Embryonic facial prominence (tissue), 1 donor: ENCODE measurements at regions not wholly inside any gene's neighbourhood (a gene's known extent, or its start where the extent isn't known, plus 50 kb on each side); places are given as distances from the start of the nearest gene placed in this dataset.
"Not testable (repeated sequence)": the region's sequence is repeated elsewhere in the genome, so short reads cannot be mapped to it uniquely, and the experiment has no call there.

ENCODE experiments used
- DNase-seq: peaks from one replicate; pipeline ENCODE4 v3.0.0-alpha.2; 2016; ENCODE audit errors: extremely low spot score

DNA sequence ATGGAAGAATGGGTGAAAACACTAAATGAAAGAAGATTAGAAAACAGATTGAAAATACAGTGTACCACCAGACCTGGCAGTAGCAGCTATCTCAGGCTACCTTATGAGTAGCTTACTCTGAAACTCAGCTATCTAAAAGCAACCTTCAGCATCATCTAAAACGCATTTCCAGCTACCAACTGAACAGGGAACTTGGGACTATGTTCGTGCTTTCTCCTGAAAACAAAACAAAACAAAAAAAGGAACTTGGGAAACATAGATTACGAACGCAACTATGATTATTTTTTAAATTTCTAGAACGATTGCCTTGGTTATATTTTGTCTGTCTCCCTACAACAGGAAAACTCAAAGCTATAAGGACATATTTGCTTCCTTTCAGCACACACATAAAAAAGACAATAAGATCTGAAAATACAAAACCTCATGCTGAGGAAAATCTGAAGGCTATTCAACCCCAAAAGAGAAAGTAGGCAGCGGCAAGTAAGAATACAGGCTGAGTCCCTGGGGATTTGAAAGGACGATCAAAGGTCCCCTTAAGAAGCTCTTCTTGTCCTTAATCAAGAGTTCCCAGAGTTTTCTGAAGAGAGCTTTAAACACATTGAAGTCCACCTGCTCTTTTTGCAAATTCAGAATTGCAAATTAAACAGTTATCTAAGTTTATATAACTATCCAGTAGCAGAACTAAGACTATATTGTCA, 53.4 kb downstream of the OR2K2 start:
- DNase-seq = no peak

DNA sequence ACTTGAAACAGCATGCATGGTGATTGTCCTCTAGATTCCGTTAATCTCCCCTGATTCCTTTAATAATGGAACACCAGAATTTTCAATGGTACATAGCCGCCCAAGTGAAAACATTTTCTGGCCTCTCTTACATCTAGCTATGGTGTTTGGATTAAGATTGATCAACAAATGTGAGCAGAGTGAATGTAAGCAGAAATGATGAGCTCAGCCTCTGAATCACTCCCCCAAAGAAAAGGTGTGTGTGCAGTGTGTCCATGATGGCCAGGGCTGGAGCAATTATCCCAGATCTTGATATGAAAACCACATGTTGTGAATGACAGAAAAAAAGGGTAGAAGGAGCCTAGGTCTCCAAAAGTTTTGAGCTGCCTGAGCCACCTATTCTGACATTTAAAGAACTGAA, 55.3 kb downstream of the OR2K2 start:
- no peak for DNase-seq

DNA sequence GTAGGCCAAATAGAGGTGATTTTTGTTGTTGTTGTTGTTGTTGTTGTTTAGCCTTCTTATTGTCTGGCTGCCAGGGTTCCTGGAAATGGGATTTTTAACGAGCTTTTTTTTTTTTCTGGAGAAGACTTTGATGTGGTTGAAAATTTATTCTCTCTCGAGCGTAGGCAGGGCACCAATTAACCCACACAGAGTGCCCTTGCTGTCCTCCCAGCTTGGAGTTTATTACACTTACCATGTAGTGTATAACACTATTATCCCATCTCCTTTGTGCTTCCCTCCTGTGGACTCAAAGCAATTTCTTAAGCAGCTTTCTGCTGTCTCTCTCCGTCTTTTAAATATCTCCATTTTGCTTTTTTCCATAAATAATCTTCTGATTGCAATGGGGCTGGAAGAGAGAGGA, 57.4 kb downstream of the OR2K2 start:
- no peak for DNase-seq

DNA sequence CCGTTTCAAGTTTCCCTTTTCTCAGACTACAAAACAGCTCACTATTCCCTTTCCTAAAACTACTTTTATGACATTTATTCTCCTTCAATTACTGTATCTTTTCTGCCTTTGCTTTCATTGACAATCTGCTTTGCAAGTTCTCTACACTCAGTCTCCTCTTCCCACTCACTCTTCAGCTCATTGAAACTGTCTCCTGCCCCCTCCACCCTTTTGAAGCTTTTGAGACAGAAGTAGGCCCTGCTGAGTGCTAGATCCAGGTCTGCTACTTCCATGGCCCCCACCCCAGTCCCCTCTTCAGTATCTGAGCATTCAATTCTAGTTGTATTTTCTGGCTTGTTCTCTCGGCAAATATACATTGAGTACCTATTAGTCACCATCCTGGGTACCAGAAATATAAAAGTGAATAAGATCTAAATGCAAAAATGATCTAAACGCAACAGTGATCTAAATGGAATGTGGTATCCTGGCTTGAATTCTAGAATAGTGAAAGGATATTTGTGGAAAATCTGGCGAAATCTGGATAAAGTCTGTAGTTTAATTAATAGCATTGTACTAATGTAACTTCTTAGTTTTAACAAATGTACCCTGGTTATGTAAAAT, 58.4 kb downstream of the OR2K2 start:
- no peak for DNase-seq

DNA sequence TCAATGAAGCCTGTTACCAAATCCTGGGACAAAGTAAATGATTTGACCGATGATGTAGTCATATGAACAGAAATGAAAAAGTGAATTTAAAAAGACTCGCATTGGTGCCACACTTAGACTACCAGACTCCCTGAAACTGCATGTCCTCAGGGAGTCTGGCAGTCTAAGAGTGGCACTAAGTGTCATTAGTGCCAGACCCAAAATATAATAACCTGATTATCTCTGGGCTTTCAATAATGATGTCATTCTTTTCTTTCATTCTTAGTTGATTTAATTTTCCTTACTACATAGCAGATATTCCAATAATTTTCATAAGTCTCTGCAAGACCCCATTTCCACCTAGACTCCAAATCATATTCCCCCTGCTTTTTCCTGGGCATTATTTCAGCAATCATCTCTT, 59.0 kb downstream of the OR2K2 start:
- no peak for DNase-seq

DNA sequence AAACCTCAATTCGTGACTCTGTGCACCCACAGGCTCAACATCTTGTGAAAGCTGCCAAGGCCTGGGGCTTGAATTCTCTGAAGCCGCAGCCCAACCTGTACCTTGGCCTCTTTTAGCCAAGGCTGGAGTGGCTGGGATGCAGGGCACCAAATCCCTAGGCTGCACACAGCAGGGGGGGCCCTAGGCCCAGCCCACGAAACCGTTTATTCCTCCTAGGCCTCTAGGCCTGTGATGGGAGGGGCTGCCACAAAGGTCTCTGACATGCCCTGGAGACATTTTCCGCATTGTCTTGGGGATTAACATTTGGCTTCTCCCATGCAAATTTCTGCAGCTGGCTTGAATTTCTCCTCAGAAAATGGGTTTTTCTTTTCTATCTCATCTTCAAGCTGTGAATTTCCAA, 64.0 kb downstream of the OR2K2 start:
- not testable (repeated sequence) for DNase-seq

DNA sequence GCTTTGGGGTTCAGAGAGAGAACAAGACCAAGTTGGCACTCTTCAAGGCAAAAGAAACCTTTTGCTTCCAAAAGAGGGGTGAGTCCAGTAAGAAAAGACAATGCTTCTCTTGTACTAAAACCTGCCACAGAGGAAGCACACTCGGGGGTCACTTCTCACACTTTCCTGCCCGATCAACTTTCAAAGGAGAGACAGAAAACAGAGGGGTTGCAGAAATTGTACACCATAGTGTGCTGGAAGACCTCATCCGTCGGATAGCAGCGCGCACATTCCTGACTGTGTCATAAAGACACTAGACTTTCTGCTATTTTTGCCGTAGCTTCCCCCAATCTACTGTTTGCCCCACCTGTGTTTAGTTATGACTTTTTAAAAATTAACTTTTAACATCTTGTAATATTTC, 66.9 kb downstream of the OR2K2 start:
- no peak for DNase-seq

DNA sequence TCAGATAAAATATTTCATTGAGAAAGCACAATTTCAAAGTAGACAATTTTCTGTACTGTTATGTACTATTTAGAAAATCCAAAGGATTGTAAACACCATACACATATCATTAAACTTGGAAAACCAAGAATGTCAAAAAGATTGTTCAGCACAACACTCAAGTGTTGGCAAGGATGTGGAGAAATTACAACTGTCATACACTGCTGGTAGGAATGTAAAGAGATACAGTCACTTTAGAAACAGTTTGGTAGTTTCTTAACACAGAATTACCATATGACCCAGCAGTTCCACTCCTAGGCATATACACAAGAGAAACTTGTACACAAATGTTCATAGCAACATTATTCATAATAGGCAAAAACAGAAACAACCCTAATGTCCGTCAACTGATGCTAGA, 71.2 kb downstream of the OR2K2 start:
- DNase-seq = no peak

DNA sequence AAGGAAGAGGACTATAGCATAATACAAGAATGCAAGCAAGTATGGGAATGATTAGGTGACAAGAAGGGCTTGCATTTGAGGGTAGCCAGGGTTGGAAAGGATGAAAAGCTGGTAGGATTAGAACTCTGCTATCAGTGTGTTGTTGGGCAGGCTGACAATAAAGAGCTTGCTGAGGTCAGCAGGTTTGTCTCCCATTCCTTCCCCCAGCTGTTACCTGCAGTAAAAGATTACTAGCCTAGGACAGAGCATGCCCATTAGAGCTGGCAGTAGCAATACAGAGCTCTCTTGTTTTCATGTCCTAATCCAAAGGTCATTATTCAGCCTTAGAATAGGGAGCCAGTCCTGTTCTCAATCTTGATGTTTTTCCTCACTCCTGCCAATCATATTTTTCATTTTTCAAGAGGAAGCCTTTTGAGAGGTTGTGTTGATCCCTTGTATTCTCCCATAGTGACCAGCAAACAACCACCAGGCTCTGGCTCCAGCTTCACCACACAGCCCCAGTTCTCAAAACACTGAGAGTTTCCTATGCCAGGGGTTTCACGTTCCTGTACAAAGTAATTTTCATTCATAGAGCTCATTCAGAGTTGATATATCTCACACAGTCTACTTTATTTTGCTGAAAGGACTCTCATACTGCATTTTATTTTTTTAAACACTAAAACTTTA, 71.7 kb downstream of the OR2K2 start:
- no peak for DNase-seq

DNA sequence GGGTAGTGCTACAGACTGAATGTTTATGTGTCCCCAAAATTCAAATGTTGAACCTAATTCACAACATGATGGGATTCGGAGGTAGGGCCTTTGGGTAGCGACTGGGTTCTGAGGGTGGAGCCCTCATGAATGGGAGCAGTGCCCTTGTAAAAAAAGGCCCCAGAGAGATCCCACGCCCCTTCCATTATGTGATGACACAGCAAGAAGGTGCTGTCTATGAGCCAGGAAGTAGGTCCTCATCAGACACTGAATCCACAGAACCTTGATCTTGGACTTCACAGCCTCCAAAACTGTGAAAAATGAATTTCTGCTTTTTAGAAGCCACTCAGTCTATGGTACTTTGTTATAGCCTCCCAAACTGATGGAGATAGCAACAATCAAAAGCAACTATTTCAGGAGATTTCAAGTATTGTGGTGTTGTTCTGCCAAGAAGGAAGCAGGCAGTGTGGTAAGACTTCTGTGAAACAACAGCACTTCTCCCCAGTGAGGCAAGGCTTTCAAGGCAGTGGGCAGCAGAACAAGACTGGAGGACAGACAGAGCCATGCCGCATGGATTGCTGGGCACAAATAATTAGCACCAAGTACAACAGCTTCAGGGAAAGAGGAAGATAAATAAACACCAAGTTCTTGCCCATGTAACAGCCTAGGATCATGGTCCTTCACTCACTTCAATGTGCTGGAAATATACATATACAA, 76.1 kb downstream of the OR2K2 start:
- DNase-seq = no peak

DNA sequence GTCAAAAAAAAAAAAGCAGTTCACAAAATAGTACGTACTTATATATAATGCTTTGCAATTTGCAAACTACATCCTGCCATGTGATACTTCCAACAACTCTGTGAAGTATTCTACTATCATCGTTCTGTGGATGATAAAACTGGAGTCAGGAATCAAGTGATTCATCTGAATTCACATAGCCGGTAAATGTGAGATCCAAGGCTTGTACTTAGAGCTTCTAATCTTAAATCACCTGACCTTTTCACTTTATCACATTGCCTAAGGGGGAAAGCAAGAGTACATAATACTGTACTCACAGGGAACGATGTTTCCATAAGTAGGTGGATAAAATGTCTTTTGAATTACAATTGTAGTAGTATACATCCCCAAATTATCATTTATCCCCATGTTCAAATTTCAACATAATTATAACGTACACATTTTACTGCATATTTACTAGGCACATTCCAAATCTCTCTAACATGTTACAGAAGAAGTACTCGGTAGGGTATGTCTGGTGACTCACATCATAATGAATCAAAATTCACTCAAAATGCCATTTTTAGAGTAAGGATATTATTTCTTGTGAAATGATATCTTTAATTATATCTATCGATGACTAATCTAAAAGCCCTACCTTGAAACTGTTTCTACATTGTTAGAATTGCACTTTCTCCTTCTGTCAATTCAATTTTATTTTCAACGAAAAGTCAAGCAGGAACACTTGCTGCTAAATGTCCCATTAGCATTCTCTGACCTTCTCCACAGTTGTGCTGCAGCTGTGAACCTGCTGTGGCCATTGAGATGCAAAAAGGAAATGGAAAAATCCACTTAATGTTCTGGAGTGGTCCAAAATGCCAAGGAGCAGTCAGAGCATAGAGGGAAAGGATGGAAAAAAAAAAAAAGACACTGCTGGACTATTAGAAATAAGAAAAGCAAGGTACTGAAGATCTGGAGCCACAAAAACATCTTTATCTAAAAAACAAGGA, 78.9 kb downstream of the OR2K2 start:
- no peak for DNase-seq

DNA sequence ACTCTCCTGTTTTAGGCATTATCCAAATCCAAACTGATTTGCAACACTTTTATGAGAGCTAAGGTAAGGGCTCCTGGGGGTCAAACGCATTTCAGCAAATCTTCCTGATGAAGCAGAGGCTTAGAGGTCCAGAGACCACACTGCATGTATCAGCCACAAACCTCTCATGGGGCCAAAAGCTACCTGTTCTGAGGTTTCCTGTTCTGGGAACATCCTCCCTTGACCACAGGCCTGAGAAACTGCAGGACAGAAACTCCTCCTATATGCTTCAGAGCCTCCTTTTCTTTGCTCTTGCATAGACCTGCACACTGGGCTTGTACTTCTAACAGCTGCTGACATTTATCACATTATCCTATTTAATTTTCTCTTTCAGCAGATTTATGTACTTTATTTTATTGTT, 92.6 kb downstream of the OR2K2 start:
- DNase-seq = no peak

DNA sequence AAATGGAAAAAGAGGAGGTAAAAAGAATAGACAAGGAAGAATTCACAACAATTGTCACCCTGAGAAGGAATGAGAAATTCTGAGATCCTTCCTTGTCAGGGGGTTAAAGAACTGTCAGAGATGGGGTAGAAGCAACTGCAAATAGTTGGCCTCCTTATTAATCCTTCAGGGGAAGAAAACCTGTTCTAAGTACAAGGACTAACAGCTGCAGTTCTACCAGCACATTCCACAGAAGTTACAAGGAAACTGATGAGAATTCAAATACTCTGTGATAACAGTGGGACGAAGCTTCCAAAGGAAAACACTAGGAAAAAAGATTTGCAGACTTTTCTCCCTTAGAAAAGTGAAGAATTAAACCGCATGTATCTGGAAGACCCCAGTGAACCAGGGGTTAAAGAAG, 93.7 kb downstream of the OR2K2 start:
- no peak for DNase-seq

DNA sequence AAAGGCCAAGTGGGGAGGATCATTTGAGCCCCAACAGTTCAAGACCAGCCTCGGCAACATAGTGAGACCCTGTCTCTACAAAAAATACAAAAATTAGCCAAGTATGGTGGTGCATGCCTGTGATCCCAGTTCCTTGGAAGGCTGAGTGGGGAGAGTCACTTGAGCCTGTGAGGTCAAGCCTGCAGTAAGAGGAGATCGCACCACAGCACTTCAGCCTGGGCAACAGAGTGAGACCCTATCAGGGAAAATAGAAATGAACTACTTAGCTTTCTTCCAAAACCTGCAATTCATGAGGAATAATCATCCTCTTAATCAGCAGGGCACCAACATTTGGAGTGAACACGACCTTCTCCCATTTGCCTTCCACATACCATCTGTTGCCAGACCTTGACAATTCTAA, 96.1 kb downstream of the OR2K2 start:
- DNase-seq = no peak

DNA sequence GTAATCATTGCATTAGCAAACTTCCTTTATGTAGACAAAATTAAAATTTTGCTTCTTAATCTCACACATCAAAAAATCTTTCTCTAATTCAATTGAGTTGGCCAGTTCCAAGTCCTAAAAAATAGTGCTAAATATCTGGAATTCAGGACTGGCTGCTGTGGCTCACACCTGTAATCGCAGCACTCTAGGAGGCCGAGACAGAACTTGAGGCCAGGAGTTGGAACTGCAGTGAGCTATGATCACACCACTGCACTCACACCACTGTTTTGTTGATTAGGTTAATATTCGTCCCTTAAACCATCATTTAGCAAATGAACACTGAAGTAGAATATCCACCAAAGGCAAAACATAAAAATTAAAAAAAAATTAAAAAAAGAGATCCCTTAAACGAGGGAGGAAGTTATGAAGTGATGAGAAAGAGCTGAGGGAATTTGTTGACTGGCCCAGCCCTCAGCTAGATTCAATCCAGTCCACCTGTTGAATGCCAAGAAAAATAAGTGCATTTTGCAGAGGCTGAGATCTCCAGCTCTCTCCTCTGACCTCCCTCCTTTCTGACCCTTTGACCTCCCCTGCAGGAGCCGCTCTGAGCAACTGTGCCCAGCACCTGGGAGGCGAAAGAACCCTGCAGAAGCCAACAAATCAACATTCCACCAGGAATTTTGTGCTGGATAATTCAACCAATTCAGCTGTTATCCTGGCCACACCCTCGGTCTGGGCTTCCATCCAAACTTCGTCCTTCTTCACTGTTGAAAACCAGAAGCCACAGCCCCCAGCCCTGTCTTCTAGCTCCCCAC, 96.8 kb downstream of the OR2K2 start:
- DNase-seq = peak; percentile 14

DNA sequence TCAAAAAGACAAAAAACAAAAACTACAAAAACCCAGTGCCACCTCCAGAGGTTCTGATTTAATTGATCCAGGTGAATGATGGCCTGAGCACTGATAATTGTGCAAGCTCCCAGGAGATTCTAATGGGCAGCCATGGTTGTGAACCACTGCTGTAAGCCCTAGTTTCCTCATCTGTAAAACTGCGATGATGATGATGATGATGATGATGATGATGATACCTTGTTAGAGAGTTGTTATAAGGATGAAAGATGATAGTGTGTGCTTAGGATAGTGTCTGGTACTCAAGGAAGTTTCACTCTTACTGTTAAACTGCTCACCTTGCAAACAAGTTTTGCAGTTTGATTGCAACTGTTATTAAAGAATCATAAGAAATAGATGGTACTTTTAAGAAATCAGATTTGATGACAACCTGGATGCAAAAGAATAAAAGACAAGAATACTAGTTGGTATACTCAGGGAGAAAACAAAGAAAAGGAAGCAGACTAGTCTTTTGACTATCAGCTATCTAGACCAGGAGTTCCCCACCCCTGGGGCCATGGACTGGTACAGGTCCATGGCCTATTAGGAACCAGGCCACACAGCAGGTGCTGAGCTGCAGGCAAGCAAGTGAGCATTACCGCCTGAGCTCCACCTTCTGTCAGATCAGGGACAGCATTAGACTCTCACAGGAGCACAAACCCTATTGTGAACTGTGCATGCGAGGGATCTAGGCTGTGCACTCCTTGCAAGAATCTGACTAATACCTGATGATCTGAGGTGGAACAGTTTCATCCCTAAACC, 98.0 kb downstream of the OR2K2 start:
- no peak for DNase-seq

DNA sequence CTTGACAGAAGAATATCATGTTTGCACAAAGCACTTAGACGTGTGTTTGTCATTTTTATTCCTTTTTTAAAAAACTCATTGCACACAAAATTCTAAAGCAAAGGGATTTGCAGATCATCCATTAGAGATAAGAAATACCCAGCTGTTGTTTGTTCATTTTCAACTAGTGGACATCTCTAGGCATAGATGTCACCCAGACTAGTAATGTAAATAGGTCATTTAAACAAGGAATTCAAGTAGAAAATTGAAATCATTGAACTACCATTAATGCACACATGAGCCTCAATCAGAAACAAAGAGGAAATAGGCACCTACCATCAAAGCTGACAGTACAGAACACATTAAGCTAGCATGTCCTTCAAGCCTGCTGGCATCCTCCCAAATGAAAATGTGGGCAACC, 107.3 kb downstream of the OR2K2 start:
- no peak for DNase-seq

DNA sequence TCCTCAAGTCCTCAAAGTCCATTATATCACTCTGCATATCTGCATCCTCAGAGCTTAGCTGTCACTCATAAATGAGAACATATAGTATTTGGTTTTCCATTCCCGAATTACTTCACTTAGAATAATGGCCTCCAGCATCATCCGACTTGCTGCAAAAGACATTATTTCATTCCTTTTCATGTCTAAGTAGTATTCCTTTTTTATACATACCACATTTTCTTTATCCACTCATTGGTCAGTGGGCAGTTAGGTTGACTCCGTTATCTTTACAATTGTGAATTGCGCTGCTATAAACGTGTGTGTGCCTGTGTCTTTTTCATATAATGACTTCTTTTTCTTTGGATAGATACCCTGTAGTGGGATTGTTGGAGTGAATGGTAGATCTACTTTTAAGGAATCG, 117.2 kb downstream of the OR2K2 start:
- no peak for DNase-seq

DNA sequence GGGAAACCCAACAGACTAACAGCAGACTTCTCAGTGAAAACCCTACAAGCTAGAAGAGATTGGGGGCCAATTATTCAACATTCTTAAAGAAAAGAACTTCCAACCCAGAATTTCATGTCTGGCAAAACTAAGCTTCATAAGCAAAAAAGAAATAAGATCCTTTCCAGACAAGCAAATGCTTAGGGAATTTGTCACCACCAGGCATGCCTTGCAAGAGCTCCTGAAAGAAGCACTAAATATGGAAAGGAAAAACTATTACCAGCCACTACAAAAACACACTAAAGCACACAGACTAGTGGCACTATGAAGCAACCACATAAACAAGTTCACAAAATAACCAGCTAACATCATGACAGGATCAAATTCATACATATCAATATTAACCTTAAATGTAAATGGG, 131.1 kb downstream of the OR2K2 start:
- no peak for DNase-seq

DNA sequence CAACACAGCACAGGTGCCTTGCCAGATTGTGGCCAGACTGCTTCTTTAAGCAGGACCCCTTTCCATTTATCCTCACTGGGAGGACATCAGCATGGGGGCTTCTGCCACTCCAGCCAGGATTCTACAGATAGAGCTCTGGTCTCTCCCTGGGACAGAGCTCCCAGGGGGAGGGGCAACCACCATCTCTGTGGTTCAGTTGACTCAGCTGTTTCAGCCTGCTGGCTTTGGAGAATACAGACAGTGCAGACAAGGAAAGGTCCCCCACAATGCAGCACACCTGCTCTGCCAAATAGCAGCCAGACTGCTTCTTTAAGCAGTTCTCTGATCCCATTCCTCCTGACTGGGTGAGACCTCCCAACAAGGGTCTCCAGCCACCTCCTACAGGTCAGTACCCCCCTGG, 132.8 kb downstream of the OR2K2 start:
- no peak for DNase-seq
